ENCODE measurements at regions not wholly inside any gene's neighbourhood (a gene's known extent, or its start where the extent isn't known, plus 50 kb on each side); places are given as distances from the start of the nearest gene placed in this dataset.

- Histone ChIP-seq H3K9ac (ENCODE audit: insufficient read depth, low read length, poor library complexity, severe bottlenecking) (no peak overlapping the region), H3K79me2 (ENCODE audit: insufficient read depth, low read length) (no peaks in the 10 kb centered on the region), H3K9me3 (replicated peaks in 1 of 2; ENCODE audit: control insufficient read depth in 1 of 2, insufficient read depth in 1 of 2, low read length in 2 of 2) (no peaks in the 10 kb centered on the region), H3K36me3 (replicated peaks in 1 of 2; ENCODE audit: control insufficient read depth in 1 of 2, insufficient read depth in 2 of 2, low read length in 2 of 2) (no peaks in the 10 kb centered on the region), H3K4me2 (replicated peaks; ENCODE audit: extremely low read depth, low read length, poor library complexity, severe bottlenecking) (no peak overlapping the region), H2AFZ (ENCODE audit: insufficient read depth, low read depth, low read length, poor library complexity, severe bottlenecking) (no peak overlapping the region), H4K20me1 (ENCODE audit: insufficient read depth, low read length) (no peaks in the 10 kb centered on the region), H3K27ac (ENCODE audit: low read depth in 1 of 2, low read length in 2 of 2) (no peak overlapping the region), H3K27me3 (ENCODE audit: control insufficient read depth in 2 of 2, insufficient read depth in 2 of 2, low read length in 2 of 2) (peaks cover 0 to 14% of the 10 kb centered on the region in 2 donors), H3K4me1 (ENCODE audit: control insufficient read depth in 1 of 2, insufficient read depth in 2 of 2, low read length in 2 of 2) (no peaks in the 10 kb centered on the region), H3K4me3 (replicated peaks in 1 of 3; ENCODE audit: low read depth in 2 of 3, low read length in 3 of 3) (no peak overlapping the region)
- no peak for DNase-seq
- Mint-ChIP-seq H3K27ac (no peak overlapping the region), H3K4me1 (peaks cover 2% of the 10 kb centered on the region), H3K4me3 (peak overlapping the region in 1 of 2 donors; percentile 46), H3K36me3 (no peaks in the 10 kb centered on the region), H3K9me3 (peaks cover 0 to 3% (median 0%) of the 10 kb centered on the region in 7 donors), H3K27me3 (ENCODE audit: low read depth in 3 of 3) (peaks cover 16 to 25% (median 19%) of the 10 kb centered on the region in 3 donors)
- intact Hi-C loops (cut with micrococcal nuclease) = no loop called here
- no peak for TF ChIP-seq CTCF (IDR thresholded peaks at IDR 0.05)
- WGBS (ENCODE audit: insufficient coverage) = 95% methylated on average over 4 of the region's 7 CpGs
Observed at GRCh38 chr17:77037943-77038342, 102.8 kb upstream of the SEC14L1 start.

GRCh38 chr17:77038884-77039555 is 101.7 kb upstream of the SEC14L1 start:
- no peaks in the 10 kb centered on the region for H3K36me3 Mint-ChIP-seq
- intact Hi-C loops (cut with micrococcal nuclease) = no loop called here
- Histone ChIP-seq H3K36me3 (replicated peaks in 1 of 2; ENCODE audit: control insufficient read depth in 1 of 2, insufficient read depth in 2 of 2, low read length in 2 of 2) (no peaks in the 10 kb centered on the region), H2AFZ (ENCODE audit: insufficient read depth, low read depth, low read length, poor library complexity, severe bottlenecking) (no peak overlapping the region), H3K9me3 (replicated peaks in 1 of 2; ENCODE audit: control insufficient read depth in 1 of 2, insufficient read depth in 1 of 2, low read length in 2 of 2) (no peaks in the 10 kb centered on the region), H4K20me1 (ENCODE audit: insufficient read depth, low read length) (no peaks in the 10 kb centered on the region), H3K79me2 (ENCODE audit: insufficient read depth, low read length) (no peaks in the 10 kb centered on the region), H3K4me2 (replicated peaks; ENCODE audit: extremely low read depth, low read length, poor library complexity, severe bottlenecking) (no peak overlapping the region), H3K4me3 (replicated peaks in 1 of 3; ENCODE audit: low read depth in 2 of 3, low read length in 3 of 3) (no peak overlapping the region), H3K4me1 (ENCODE audit: control insufficient read depth in 1 of 2, insufficient read depth in 2 of 2, low read length in 2 of 2) (no peaks in the 10 kb centered on the region), H3K27ac (ENCODE audit: low read depth in 1 of 2, low read length in 2 of 2) (no peak overlapping the region), H3K27me3 (ENCODE audit: control insufficient read depth in 2 of 2, insufficient read depth in 2 of 2, low read length in 2 of 2) (peaks cover 0 to 14% of the 10 kb centered on the region in 2 donors), H3K9ac (ENCODE audit: insufficient read depth, low read length, poor library complexity, severe bottlenecking) (no peak overlapping the region)
- no peak for TF ChIP-seq CTCF (IDR thresholded peaks at IDR 0.05)
- peaks cover 0 to 2% (median 0%) of the 10 kb centered on the region in 7 donors for H3K9me3 Mint-ChIP-seq
- H3K27me3 Mint-ChIP-seq (ENCODE audit: low read depth in 3 of 3) = peaks cover 16 to 25% (median 19%) of the 10 kb centered on the region in 3 donors
- peaks cover 2% of the 10 kb centered on the region for H3K4me1 Mint-ChIP-seq
- H3K4me3 Mint-ChIP-seq = no peak overlapping the region
- DNase-seq = no peak
- WGBS (ENCODE audit: insufficient coverage) = 93% methylated on average over 14 of the region's 20 CpGs
- H3K27ac Mint-ChIP-seq = no peak overlapping the region

Data from CD14-positive monocyte (primary cell).